Testis (tissue), 2 donors: ENCODE measurements at regions not wholly inside any gene's neighbourhood (a gene's known extent, or its start where the extent isn't known, plus 50 kb on each side); places are given as distances from the start of the nearest gene placed in this dataset.

ENCODE experiments used
- CTCF ChIP-seq, 3 experiments: fragments of 450-650 bp in 2 of 3; fragments of 200-600 bp in 1 of 3; sonication (generic) in 1 of 3; IDR thresholded peaks; one replicate each; pipeline ENCODE4 v1.5.1; 2016 to 2019; ENCODE audit warnings: antibody characterized with exemption in 3 of 3, mild to moderate bottlenecking in 2 of 3, moderate library complexity in 1 of 3
- POLR2A ChIP-seq: fragments of 450-650 bp; IDR thresholded peaks from one replicate; pipeline ENCODE4 v1.6.1; 2017; ENCODE audit warnings: antibody characterized with exemption, mild to moderate bottlenecking, moderate library complexity

- TF ChIP-seq CTCF (IDR thresholded peaks at IDR 0.05) (no peak), POLR2A (no peak)
Observed at GRCh38 chr12:125461831-125462230, 396.6 kb downstream of the AACS start.
